H1 (cell line): ENCODE measurements at regions not wholly inside any gene's neighbourhood (a gene's known extent, or its start where the extent isn't known, plus 50 kb on each side); places are given as distances from the start of the nearest gene placed in this dataset.

Experiments
- CTCF ChIA-PET: fragments of 300-600 bp; sonication (Branson Sonifier 250); formaldehyde crosslinking; loops from one replicate; lab custom pipeline; 2021; ENCODE audit not compliant: partially characterized antibody; lab: Charles Lee
- POLR2A ChIA-PET: fragments of 300-600 bp; sonication (Branson Sonifier 250); formaldehyde crosslinking; loops from one replicate; lab custom pipeline; 2021; ENCODE audit warnings: inconsistent platforms; ENCODE audit not compliant: partially characterized antibody; lab: Charles Lee
- DNase-seq, 2 experiments: peaks; one replicate each; pipeline versions ENCODE4 v3.0.0 to v3.0.0-alpha.2; 2010 to 2022; ENCODE audit warnings: low spot score in 2 of 2, low read depth in 1 of 2, mixed read lengths in 1 of 2
- FAIRE-seq: peaks from 2 replicates; lab custom pipeline; 2011; peaks lifted over from hg19 to GRCh38; lab: Jason Lieb, UNC
- H2AFZ ChIP-seq: 2 replicates; pipeline ENCODE4 v1.8.1; 2012; ENCODE audit warnings: low read length, inconsistent platforms
- H2AK5ac ChIP-seq: 2 replicates; pipeline ENCODE4 v1.6.1; 2013; ENCODE audit warnings: low read depth, low read length
- H2BK120ac ChIP-seq: replicated peaks from 2 replicates; pipeline ENCODE3; 2013; ENCODE audit warnings: low read depth, low read length, inconsistent platforms
- H2BK12ac ChIP-seq: 2 replicates; pipeline ENCODE4 v1.6.1; 2013; ENCODE audit warnings: low read depth, low read length
- H2BK15ac ChIP-seq: 2 replicates; pipeline ENCODE4 v1.6.1; 2013; ENCODE audit warnings: low read length
- H2BK20ac ChIP-seq: 2 replicates; pipeline ENCODE4 v1.6.1; 2013; ENCODE audit warnings: low read length
- H2BK5ac ChIP-seq: 2 replicates; pipeline ENCODE4 v1.6.1; 2013; ENCODE audit warnings: low read depth, low read length
- H3K14ac ChIP-seq: 2 replicates; pipeline ENCODE4 v1.6.1; 2013; ENCODE audit warnings: inconsistent platforms; ENCODE audit not compliant: insufficient read length
- H3K18ac ChIP-seq: 2 replicates; pipeline ENCODE4 v1.6.1; 2013; ENCODE audit warnings: low read length; ENCODE audit errors: extremely low read depth
- H3K23ac ChIP-seq: 2 replicates; pipeline ENCODE4 v1.6.1; 2013; ENCODE audit warnings: inconsistent platforms; ENCODE audit not compliant: insufficient read length
- H3K23me2 ChIP-seq: 2 replicates; pipeline ENCODE4 v1.6.1; 2013; ENCODE audit warnings: low read depth, low read length
- H3K27ac ChIP-seq: 2 replicates; pipeline ENCODE4 v1.6.1; 2011; ENCODE audit warnings: low read depth, low read length, inconsistent platforms
- H3K27me3 ChIP-seq, 4 experiments: replicated peaks in 1 of 4; 1 replicate in 1 of 4; 2 replicates in 3 of 4; pipeline versions ENCODE4 v1.6.1 to v1.8.1; 2011 to 2013; ENCODE audit warnings: low read length in 3 of 4, mild to moderate bottlenecking in 3 of 4, inconsistent platforms in 2 of 4, mixed read lengths in 2 of 4, moderate library complexity in 1 of 4; ENCODE audit not compliant: control insufficient read depth in 3 of 4, insufficient read depth in 3 of 4; ENCODE audit errors: extremely low read depth in 1 of 4
- H3K36me3 ChIP-seq, 4 experiments: 2 replicates each; pipeline versions ENCODE4 v1.6.1 to v1.8.1; 2011 to 2013; ENCODE audit warnings: mild to moderate bottlenecking in 4 of 4, low read length in 3 of 4, moderate library complexity in 2 of 4, control low read depth in 1 of 4, inconsistent platforms in 1 of 4; ENCODE audit not compliant: insufficient read depth in 4 of 4, control insufficient read depth in 2 of 4
- H3K4ac ChIP-seq: replicated peaks from 2 replicates; pipeline ENCODE3; 2013; ENCODE audit warnings: low read length, low read depth, mixed read lengths, inconsistent platforms; ENCODE audit not compliant: insufficient read length
- H3K4me1 ChIP-seq, 4 experiments: replicated peaks in 1 of 4; 1 replicate in 1 of 4; 2 replicates in 3 of 4; pipeline versions ENCODE4 v1.6.1 to v1.8.1; 2011 to 2013; ENCODE audit warnings: low read length in 3 of 4, inconsistent platforms in 2 of 4, mixed read lengths in 1 of 4; ENCODE audit not compliant: insufficient read depth in 4 of 4, control insufficient read depth in 3 of 4
- H3K4me2 ChIP-seq, 2 experiments: 2 replicates each; pipeline versions ENCODE4 v1.6.1 to v1.8.1; 2011 to 2013; ENCODE audit warnings: low read depth in 2 of 2, low read length in 2 of 2, control low read depth in 1 of 2, inconsistent platforms in 1 of 2, mild to moderate bottlenecking in 1 of 2; ENCODE audit not compliant: insufficient read depth in 1 of 2
- H3K4me3 ChIP-seq, 4 experiments: fragments of 200-600, 300-600 bp in 1 of 4; sonication (generic), shearing (Covaris generic), sonication (Bioruptor Twin) in 1 of 4; 2 replicates each; pipeline versions ENCODE4 v1.5.1 to v1.8.1; 2011 to 2016; ENCODE audit warnings: low read length in 4 of 4, low read depth in 3 of 4, control low read depth in 2 of 4, inconsistent platforms in 2 of 4, mild to moderate bottlenecking in 2 of 4, mixed read lengths in 1 of 4, moderate library complexity in 1 of 4; ENCODE audit not compliant: insufficient read depth in 2 of 4; ENCODE audit errors: extremely low read depth in 1 of 4
- H3K56ac ChIP-seq: replicated peaks from 2 replicates; pipeline ENCODE3; 2013; ENCODE audit warnings: low read depth, mild to moderate bottlenecking, mixed read lengths, low read length, inconsistent platforms; ENCODE audit not compliant: insufficient read length
- H3K79me1 ChIP-seq: 2 replicates; pipeline ENCODE4 v1.6.1; 2013; ENCODE audit warnings: low read depth, low read length, control low read depth
- H3K79me2 ChIP-seq, 2 experiments: 2 replicates each; pipeline versions ENCODE4 v1.6.1 to v1.8.1; 2012 to 2013; ENCODE audit warnings: low read length in 2 of 2, mild to moderate bottlenecking in 2 of 2, inconsistent platforms in 1 of 2; ENCODE audit not compliant: insufficient read depth in 2 of 2, control insufficient read depth in 1 of 2
- H3K9ac ChIP-seq, 4 experiments: replicated peaks in 1 of 4; 1 replicate in 1 of 4; 2 replicates in 3 of 4; pipeline versions ENCODE4 v1.6.1 to v1.8.1; 2011 to 2013; ENCODE audit warnings: low read depth in 3 of 4, low read length in 3 of 4, control low read depth in 2 of 4, mild to moderate bottlenecking in 2 of 4, moderate library complexity in 2 of 4, inconsistent platforms in 1 of 4; ENCODE audit errors: extremely low read depth in 1 of 4
- H3K9me3 ChIP-seq, 2 experiments: 2 replicates each; pipeline versions ENCODE4 v1.6.1 to v1.8.1; 2012 to 2013; ENCODE audit warnings: mild to moderate bottlenecking in 2 of 2, moderate library complexity in 2 of 2, control low read depth in 1 of 2, inconsistent platforms in 1 of 2, low read depth in 1 of 2, low read length in 1 of 2, mixed read lengths in 1 of 2; ENCODE audit not compliant: insufficient read depth in 2 of 2
- H4K20me1 ChIP-seq, 2 experiments: replicated peaks in 1 of 2; 2 replicates each; pipeline versions ENCODE3 to v1.8.1; 2011 to 2013; ENCODE audit warnings: inconsistent platforms in 2 of 2, low read length in 2 of 2, mild to moderate bottlenecking in 1 of 2; ENCODE audit not compliant: insufficient read depth in 2 of 2, control insufficient read depth in 1 of 2
- H4K5ac ChIP-seq: 2 replicates; pipeline ENCODE4 v1.6.1; 2013; ENCODE audit warnings: low read length, low read depth, mixed read lengths, inconsistent platforms; ENCODE audit not compliant: insufficient read length
- H4K8ac ChIP-seq: 2 replicates; pipeline ENCODE4 v1.8.0; 2013; ENCODE audit warnings: mild to moderate bottlenecking, moderate library complexity, low read length, inconsistent platforms; ENCODE audit not compliant: insufficient read depth; ENCODE audit errors: extremely low read depth
- H4K91ac ChIP-seq: replicated peaks from 2 replicates; pipeline ENCODE3; 2013; ENCODE audit warnings: low read length, mixed read lengths, inconsistent platforms; ENCODE audit not compliant: insufficient read length
- ATF2 ChIP-seq: IDR thresholded peaks from 2 replicates; pipeline ENCODE4 v1.6.1; 2012; ENCODE audit warnings: low read length, inconsistent platforms
- BRCA1 ChIP-seq: IDR thresholded peaks from 2 replicates; pipeline ENCODE4 v1.6.1; 2012; ENCODE audit warnings: low read depth, low read length, improper control_type of control experiment
- HDAC2 ChIP-seq, 2 experiments: fragments of 300-600 bp in 1 of 2; sonication (generic) in 1 of 2; IDR thresholded peaks; 2 replicates each; pipeline ENCODE4 v1.6.1; 2011 to 2012; ENCODE audit warnings: low read depth in 2 of 2, low read length in 2 of 2, mild to moderate bottlenecking in 2 of 2, moderate library complexity in 2 of 2, borderline replicate concordance in 1 of 2, inconsistent platforms in 1 of 2
- whole genome bisulfite sequencing, 2 experiments: shearing (Covaris generic) in 1 of 2; methylation state at CpG; one replicate each; pipeline versions ENCODE4 v1.1.6 to v1.1.7; 2013 to 2015; ENCODE audit warnings: low lambda C conversion rate in 2 of 2, mixed read lengths in 2 of 2, inconsistent platforms in 1 of 2, low coverage in 1 of 2, missing lambda C conversion rate in 1 of 2; ENCODE audit not compliant: insufficient replicate concordance in 2 of 2, insufficient coverage in 1 of 2, insufficient read length in 1 of 2; ENCODE audit errors: extremely low coverage in 1 of 2, missing lambda C conversion rate in 1 of 2; 5-methylcytosine and 5-hydroxymethylcytosine counted together

DNA sequence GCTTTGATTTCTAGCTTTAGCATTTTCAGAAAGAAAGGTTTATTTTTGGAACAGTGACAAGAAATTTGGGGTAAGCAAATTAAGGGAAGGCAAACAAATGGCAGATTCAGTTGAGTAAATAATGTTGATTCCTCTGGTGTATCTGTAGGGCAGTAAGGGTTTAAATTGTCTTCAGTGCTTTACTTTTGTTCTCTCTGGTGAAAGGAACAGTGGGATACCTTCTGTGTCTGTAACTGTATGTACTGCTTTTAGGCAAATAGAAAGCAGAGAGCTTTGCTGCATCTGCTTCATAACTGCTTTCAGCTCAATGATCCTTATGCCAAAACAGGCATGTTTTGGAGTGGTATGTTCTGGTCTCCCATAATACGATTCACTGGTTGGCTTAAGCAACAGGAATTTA lies 932.1 kb upstream of the SLIT2 start:
- WGBS, 2 experiments = 88% methylated on average over 1 of the region's 1 CpG; no CpG with 5 or more reads in 1 of the 2 experiments
- no peak overlapping the region for H4K5ac ChIP-seq
- H2BK15ac ChIP-seq = no peak overlapping the region
- no peak overlapping the region for H3K4ac ChIP-seq
- no peak overlapping the region for H2BK120ac ChIP-seq
- H3K14ac ChIP-seq = no peak overlapping the region
- H3K36me3 ChIP-seq = no peaks in the 10 kb centered on the region
- ChIA-PET CTCF (no interaction called here), POLR2A (no interaction called here)
- no peak overlapping the region for H2BK5ac ChIP-seq
- H3K4me1 ChIP-seq = peaks cover 2 to 5% (median 3%) of the 10 kb centered on the region in 4 experiments; a peak in 3 of 7 replicates
- no peak overlapping the region for H3K9ac ChIP-seq
- H3K79me1 ChIP-seq = no peaks in the 10 kb centered on the region
- no peak overlapping the region for H3K23ac ChIP-seq
- DNase-seq = no peak
- no peak overlapping the region for H3K18ac ChIP-seq
- H3K27ac ChIP-seq = no peak overlapping the region
- no peaks in the 10 kb centered on the region for H3K23me2 ChIP-seq
- H3K79me2 ChIP-seq = no peaks in the 10 kb centered on the region
- H3K27me3 ChIP-seq = peaks cover 0 to 2% (median under 1%) of the 10 kb centered on the region in 4 experiments; a peak in 1 of 7 replicates
- H4K8ac ChIP-seq = no peak overlapping the region
- H4K20me1 ChIP-seq = no peaks in the 10 kb centered on the region
- no peak overlapping the region for H3K4me3 ChIP-seq
- 0 out of 4 replicates have a peak overlapping the region, but pooled peaks of 1 of the 2 experiments have one; percentile 2 for H3K4me2 ChIP-seq
- H3K9me3 ChIP-seq = no peaks in the 10 kb centered on the region
- H4K91ac ChIP-seq = no peak overlapping the region
- H2BK20ac ChIP-seq = no peak overlapping the region
- H2BK12ac ChIP-seq = no peak overlapping the region
- H2AK5ac ChIP-seq = no peak overlapping the region
- no peak overlapping the region for H3K56ac ChIP-seq
- peak; percentile 32 for FAIRE-seq
- no peak overlapping the region for H2AFZ ChIP-seq
- TF ChIP-seq ATF2 = no peak
- TF ChIP-seq BRCA1 = no peak
- TF ChIP-seq HDAC2 (IDR thresholded peaks at IDR 0.05; ENCODE audit: borderline replicate concordance in 1 of 2, low read depth in 2 of 2, low read length in 2 of 2) = no peak
